Activated CD4-positive, alpha-beta memory T cell treated with anti-CD3 and anti-CD28 coated beads for 36 hours (primary cell): ENCODE measurements at regions not wholly inside any gene's neighbourhood (a gene's known extent, or its start where the extent isn't known, plus 50 kb on each side); places are given as distances from the start of the nearest gene placed in this dataset.
"Not testable (repeated sequence)": the region's sequence is repeated elsewhere in the genome, so short reads cannot be mapped to it uniquely, and the experiment has no call there.

Source experiments
- CTCF ChIA-PET: fragments of 350-600 bp; sonication (Branson Sonifier 250); formaldehyde crosslinking; loops from one replicate; lab custom pipeline; 2021; ENCODE audit warnings: antibody characterized with exemption, inconsistent platforms; lab: Charles Lee
- POLR2A ChIA-PET: fragments of 350-600 bp; sonication (Branson Sonifier 250); formaldehyde crosslinking; loops from one replicate; lab custom pipeline; 2021; ENCODE audit warnings: antibody characterized with exemption; lab: Charles Lee
- DNase-seq: peaks from one replicate; pipeline ENCODE4 v3.0.0-alpha.2; 2020
- H3K27ac Mint-ChIP-seq: one replicate; pipeline ENCODE4 v1.8.0; 2021; ENCODE audit warnings: mixed read lengths
- H3K27me3 Mint-ChIP-seq: one replicate; pipeline ENCODE4 v1.8.0; 2021; ENCODE audit warnings: mixed read lengths
- H3K36me3 Mint-ChIP-seq: one replicate; pipeline ENCODE4 v1.8.0; 2021; ENCODE audit warnings: mixed read lengths
- H3K4me1 Mint-ChIP-seq: one replicate; pipeline ENCODE4 v1.8.0; 2021; ENCODE audit warnings: low read depth, mixed read lengths
- H3K4me3 Mint-ChIP-seq: one replicate; pipeline ENCODE4 v1.8.0; 2021; ENCODE audit warnings: mild to moderate bottlenecking, mixed read lengths
- H3K9me3 Mint-ChIP-seq: one replicate; pipeline ENCODE4 v1.8.0; 2021; ENCODE audit warnings: mixed read lengths
- intact Hi-C: fragments of 100-400 bp; cut with micrococcal nuclease; formaldehyde crosslinking; loops from one replicate; pipeline ENCODE4 v1.15.1; 2023

DNA sequence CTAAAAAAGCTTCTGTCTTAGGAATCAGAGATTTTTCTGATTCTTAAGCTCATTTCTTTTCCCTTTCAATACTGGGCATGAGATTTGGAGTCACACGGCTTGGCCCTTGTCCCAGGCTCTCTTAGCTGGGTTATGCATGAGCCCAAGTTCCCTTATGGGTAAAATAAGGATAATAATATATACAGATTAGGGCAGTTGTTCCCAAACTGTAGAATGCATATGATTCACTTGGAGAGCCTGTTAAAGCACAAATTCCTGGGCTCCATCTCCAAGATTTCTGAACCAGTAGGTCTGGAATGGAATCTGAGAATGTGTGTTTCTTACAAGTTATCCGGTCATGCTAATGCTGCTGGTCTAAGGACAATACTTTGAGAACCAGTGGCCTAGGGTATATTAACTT is 154.0 kb downstream of the REEP3 start:
- peaks cover 7% of the 10 kb centered on the region for H3K4me1 Mint-ChIP-seq
- POLR2A ChIA-PET = no interaction called here
- no peak for DNase-seq
- intact Hi-C loops = no loop called here
- no peak overlapping the region for H3K4me3 Mint-ChIP-seq
- H3K27me3 Mint-ChIP-seq = peaks cover 8% of the 10 kb centered on the region
- no peak overlapping the region for H3K27ac Mint-ChIP-seq
- CTCF ChIA-PET = interaction anchor here (2.1 kb wide), 1 partner anchor 509 kb away, joined by 7 read pairs; no protein-coding TSS in a partner anchor
- H3K36me3 Mint-ChIP-seq = no peaks in the 10 kb centered on the region
- H3K9me3 Mint-ChIP-seq = no peaks in the 10 kb centered on the region

DNA sequence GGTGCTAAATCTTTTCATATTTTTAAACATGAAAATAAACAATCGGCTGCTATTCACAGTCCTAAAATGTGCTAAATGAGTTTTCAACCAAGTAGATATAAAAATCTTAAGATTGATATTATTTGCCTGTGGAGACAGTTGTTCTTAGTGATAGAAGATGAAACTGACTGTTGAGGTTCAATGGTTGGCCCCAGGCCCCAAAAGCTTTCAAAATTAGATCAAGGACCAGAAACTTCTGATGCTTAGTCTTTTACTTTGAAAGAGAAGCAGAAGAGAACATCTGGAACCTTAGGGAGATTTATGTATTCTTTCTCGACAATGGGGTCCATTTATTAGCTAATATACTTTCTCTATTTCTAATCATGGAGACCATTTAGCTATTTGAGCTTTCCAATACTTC is 155.8 kb downstream of the REEP3 start:
- POLR2A ChIA-PET = no interaction called here

GRCh38 chr10:63680545-63680944 is 159.3 kb downstream of the REEP3 start:
- POLR2A ChIA-PET, H3K36me3 Mint-ChIP-seq, intact Hi-C loops, DNase-seq, H3K4me3 Mint-ChIP-seq, H3K27ac Mint-ChIP-seq, H3K9me3 Mint-ChIP-seq, H3K27me3 Mint-ChIP-seq, CTCF ChIA-PET: not testable (repeated sequence)
- H3K4me1 Mint-ChIP-seq = peaks cover 14% of the 10 kb centered on the region

More for the DNA sequence above, 155.8 kb downstream of the REEP3 start:
- Mint-ChIP-seq H3K27ac (no peak overlapping the region), H3K4me3 (no peak overlapping the region), H3K27me3 (peaks cover 6% of the 10 kb centered on the region), H3K36me3 (no peaks in the 10 kb centered on the region), H3K4me1 (no peaks in the 10 kb centered on the region), H3K9me3 (no peaks in the 10 kb centered on the region)
- intact Hi-C loops = no loop called here
- CTCF ChIA-PET = no interaction called here
- DNase-seq = no peak

GRCh38 chr10:63681993-63682697 is 160.9 kb downstream of the REEP3 start:
- POLR2A ChIA-PET = no interaction called here
- H3K27ac Mint-ChIP-seq = no peak overlapping the region

GRCh38 chr10:63682698-63683052 is 161.5 kb downstream of the REEP3 start:
- H3K27me3 Mint-ChIP-seq, H3K36me3 Mint-ChIP-seq, DNase-seq, intact Hi-C loops, POLR2A ChIA-PET, H3K27ac Mint-ChIP-seq, H3K4me3 Mint-ChIP-seq, H3K9me3 Mint-ChIP-seq: not testable (repeated sequence)
- CTCF ChIA-PET = interaction anchor here (0.8 to 1.6 kb wide), 2 partner anchors 37 to 38 kb away, joined by 3 to 4 read pairs; no protein-coding TSS in a partner anchor
- H3K4me1 Mint-ChIP-seq = peaks cover 14% of the 10 kb centered on the region

More at GRCh38 chr10:63681993-63682697, 160.9 kb downstream of the REEP3 start:
- CTCF ChIA-PET = interaction anchor here (1.6 kb wide), 1 partner anchor 38 kb away, joined by 4 read pairs; no protein-coding TSS in a partner anchor
- peaks cover 14% of the 10 kb centered on the region for H3K4me1 Mint-ChIP-seq
- H3K27me3 Mint-ChIP-seq = peaks cover 2% of the 10 kb centered on the region
- no peak overlapping the region for H3K4me3 Mint-ChIP-seq
- H3K9me3 Mint-ChIP-seq = no peaks in the 10 kb centered on the region
- no peak for DNase-seq
- intact Hi-C loops = no loop called here
- H3K36me3 Mint-ChIP-seq = no peaks in the 10 kb centered on the region

GRCh38 chr10:63683223-63683622 is 162.0 kb downstream of the REEP3 start:
- Mint-ChIP-seq H3K4me1 (peaks cover 14% of the 10 kb centered on the region), H3K4me3 (no peak overlapping the region), H3K27me3 (peaks cover 4% of the 10 kb centered on the region), H3K36me3 (no peaks in the 10 kb centered on the region), H3K27ac (no peak overlapping the region), H3K9me3 (no peaks in the 10 kb centered on the region)
- ChIA-PET CTCF (interaction anchor here (0.6 to 1.6 kb wide), 3 partner anchors 37 to 213 kb away, joined by 3 to 4 read pairs (median 3); no protein-coding TSS in a partner anchor), POLR2A (no interaction called here)
- intact Hi-C loops = no loop called here
- DNase-seq = no peak

DNA sequence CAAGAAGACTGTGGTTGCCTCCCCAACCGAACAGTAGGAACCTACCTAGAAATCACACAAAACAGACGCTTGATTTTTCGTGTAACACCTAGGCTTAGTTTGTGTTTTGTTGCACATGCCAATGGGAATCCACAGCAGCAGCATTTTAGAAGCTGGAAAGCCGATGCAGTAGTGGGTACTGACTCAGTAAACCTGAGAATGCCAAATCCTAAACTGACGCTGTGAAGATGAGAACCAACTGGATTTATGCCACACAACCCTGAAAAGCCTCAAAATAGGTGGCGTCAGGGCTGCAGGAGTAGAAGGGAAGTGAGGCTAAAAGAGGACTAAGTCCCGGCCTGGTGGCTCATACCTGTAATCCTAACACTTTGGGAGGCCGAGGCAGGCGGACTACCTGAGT is 162.5 kb downstream of the REEP3 start:
- CTCF ChIA-PET = interaction anchor here (0.6 to 1.6 kb wide), 2 partner anchors 36 to 212 kb away, joined by 3 to 4 read pairs; no protein-coding TSS in a partner anchor

GRCh38 chr10:63684257-63684936 is 163.2 kb downstream of the REEP3 start:
- H3K27ac Mint-ChIP-seq = no peak overlapping the region
- ChIA-PET CTCF (interaction anchor here (1.2 kb wide), 1 partner anchor 36 kb away, joined by 6 read pairs; no protein-coding TSS in a partner anchor), POLR2A (no interaction called here)
- intact Hi-C loops = no loop called here
- no peak for DNase-seq
- H3K27me3 Mint-ChIP-seq = peaks cover 4% of the 10 kb centered on the region
- no peaks in the 10 kb centered on the region for H3K36me3 Mint-ChIP-seq
- H3K4me1 Mint-ChIP-seq = peaks cover 14% of the 10 kb centered on the region
- H3K4me3 Mint-ChIP-seq = no peak overlapping the region
- no peaks in the 10 kb centered on the region for H3K9me3 Mint-ChIP-seq

More for the DNA sequence above, 162.5 kb downstream of the REEP3 start:
- H3K4me1 Mint-ChIP-seq = peaks cover 14% of the 10 kb centered on the region
- H3K9me3 Mint-ChIP-seq = no peaks in the 10 kb centered on the region
- intact Hi-C loops = no loop called here
- no peak overlapping the region for H3K27ac Mint-ChIP-seq
- POLR2A ChIA-PET = no interaction called here
- peaks cover 4% of the 10 kb centered on the region for H3K27me3 Mint-ChIP-seq
- no peaks in the 10 kb centered on the region for H3K36me3 Mint-ChIP-seq
- no peak for DNase-seq
- no peak overlapping the region for H3K4me3 Mint-ChIP-seq

DNA sequence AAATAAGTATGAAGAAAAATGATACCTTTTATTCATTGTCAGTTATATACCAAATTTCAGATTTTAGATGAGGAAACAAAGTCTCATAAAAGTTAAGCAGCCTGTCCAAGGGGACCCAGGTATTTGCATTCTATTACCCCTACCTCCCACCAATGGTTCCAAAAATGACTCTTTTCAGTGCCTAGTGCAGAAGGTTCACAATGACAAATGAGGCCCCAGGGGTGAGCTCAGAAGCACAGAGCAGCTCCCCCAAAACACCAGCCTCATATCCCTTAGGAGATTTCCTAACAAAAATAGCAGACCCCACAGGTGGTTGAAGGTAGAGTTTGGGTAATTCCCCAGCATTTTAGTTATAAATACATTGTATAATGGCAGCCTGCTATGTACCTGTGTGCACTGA is 168.6 kb downstream of the REEP3 start:
- peaks cover 1% of the 10 kb centered on the region for H3K27me3 Mint-ChIP-seq
- peaks cover 6% of the 10 kb centered on the region for H3K9me3 Mint-ChIP-seq
- no peak for DNase-seq
- no peak overlapping the region for H3K4me3 Mint-ChIP-seq
- ChIA-PET CTCF (no interaction called here), POLR2A (no interaction called here)
- no peaks in the 10 kb centered on the region for H3K36me3 Mint-ChIP-seq
- H3K4me1 Mint-ChIP-seq = no peaks in the 10 kb centered on the region
- intact Hi-C loops = no loop called here
- H3K27ac Mint-ChIP-seq = no peak overlapping the region

DNA sequence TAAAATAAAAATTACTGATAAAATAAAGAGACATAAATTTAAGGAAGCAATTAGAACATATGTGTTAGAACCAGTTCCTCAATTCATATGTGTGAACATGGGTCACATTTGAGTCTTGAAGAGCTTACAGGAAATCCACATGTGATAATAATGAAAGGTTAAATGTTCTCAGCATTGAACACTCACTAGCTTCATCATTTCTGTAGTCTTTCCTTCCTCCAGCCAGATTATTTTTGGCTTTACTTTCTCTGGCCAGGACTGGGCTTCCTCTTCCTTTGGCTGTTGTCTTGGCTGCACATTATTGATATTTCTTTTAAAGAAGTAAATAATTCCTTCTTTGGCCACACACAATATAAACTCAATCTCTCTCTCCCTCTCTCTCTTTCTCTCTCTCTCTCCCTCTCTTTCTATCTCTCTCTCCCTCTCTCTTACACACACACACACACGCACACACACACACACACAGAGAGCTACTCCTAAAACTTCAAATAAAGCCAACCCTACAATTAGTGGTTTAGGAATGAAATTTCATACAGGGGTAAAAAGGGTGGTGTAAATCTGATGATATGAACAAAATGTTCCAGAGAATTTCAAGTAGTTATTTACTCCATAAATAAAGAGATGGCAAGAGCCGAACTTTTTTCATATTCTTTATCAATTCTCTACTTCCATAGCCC is 171.2 kb downstream of the REEP3 start:
- Mint-ChIP-seq H3K27ac (no peak overlapping the region), H3K4me3 (no peak overlapping the region), H3K36me3 (no peaks in the 10 kb centered on the region), H3K9me3 (peaks cover 6% of the 10 kb centered on the region), H3K4me1 (no peaks in the 10 kb centered on the region), H3K27me3 (peaks cover 1% of the 10 kb centered on the region)
- POLR2A ChIA-PET = no interaction called here
- CTCF ChIA-PET = interaction anchor here (0.8 kb wide), 1 partner anchor 525 kb away, joined by 4 read pairs; no protein-coding TSS in a partner anchor
- intact Hi-C loops = no loop called here
- no peak for DNase-seq

DNA sequence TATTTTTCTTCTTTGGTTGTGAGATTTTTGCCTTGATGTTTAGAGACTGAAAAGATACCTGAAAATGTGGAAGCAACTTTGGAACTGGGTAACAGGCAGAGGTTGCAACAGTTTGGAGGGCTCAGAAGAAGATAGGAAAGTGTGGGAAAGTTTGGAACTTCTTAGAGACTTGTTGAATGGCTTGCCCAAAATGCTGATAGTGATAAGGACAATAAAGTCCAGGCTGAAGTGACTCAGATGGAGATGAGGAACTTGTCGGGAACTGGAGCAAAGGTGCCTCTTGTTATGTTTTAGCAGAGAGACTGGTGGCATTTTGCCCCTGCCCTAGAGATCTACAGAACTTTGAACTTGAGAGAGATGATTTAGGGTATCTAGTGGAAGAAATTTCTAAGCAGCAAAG is 171.8 kb downstream of the REEP3 start:
- CTCF ChIA-PET, POLR2A ChIA-PET, intact Hi-C loops, H3K4me3 Mint-ChIP-seq, H3K27ac Mint-ChIP-seq, H3K36me3 Mint-ChIP-seq, H3K27me3 Mint-ChIP-seq, DNase-seq, H3K9me3 Mint-ChIP-seq, H3K4me1 Mint-ChIP-seq: not testable (repeated sequence)

DNA sequence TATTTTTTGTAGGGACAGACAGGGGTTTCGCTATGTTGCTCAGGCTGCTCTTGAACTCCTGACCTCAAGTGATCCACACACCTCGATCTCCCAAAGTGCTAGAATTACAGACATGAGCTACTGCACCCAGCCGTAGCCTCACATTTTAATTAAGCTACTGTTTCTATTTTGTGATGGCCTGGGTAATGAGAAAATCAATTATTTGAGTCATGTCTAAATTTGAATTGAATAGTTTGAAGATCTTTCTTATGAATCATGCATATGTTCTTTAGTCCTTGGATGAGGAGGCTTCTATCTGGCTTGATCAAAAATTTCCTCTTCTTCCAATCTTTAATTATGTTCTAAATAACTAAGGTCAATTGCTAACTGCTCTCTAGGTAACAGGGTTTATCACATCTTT is 175.0 kb downstream of the REEP3 start:
- Mint-ChIP-seq H3K4me3 (no peak overlapping the region), H3K27ac (no peak overlapping the region), H3K27me3 (no peaks in the 10 kb centered on the region), H3K36me3 (no peaks in the 10 kb centered on the region), H3K4me1 (peaks cover 8% of the 10 kb centered on the region), H3K9me3 (peaks cover 6% of the 10 kb centered on the region)
- ChIA-PET CTCF (interaction anchor here (0.5 to 1.6 kb wide), 2 partner anchors 11 to 845 kb away, joined by 3 to 4 read pairs; no protein-coding TSS in a partner anchor), POLR2A (no interaction called here)
- intact Hi-C loops = no loop called here
- no peak for DNase-seq
